ENCODE measurements at regions not wholly inside any gene's neighbourhood (a gene's known extent, or its start where the extent isn't known, plus 50 kb on each side); places are given as distances from the start of the nearest gene placed in this dataset.

- CTCF ChIA-PET: no interaction called here
- FAIRE-seq: no peak
- ATAC-seq: no peak
Measured at GRCh38 chr12:23228101-23228500, 603.1 kb downstream of the ETNK1 start.

DNA sequence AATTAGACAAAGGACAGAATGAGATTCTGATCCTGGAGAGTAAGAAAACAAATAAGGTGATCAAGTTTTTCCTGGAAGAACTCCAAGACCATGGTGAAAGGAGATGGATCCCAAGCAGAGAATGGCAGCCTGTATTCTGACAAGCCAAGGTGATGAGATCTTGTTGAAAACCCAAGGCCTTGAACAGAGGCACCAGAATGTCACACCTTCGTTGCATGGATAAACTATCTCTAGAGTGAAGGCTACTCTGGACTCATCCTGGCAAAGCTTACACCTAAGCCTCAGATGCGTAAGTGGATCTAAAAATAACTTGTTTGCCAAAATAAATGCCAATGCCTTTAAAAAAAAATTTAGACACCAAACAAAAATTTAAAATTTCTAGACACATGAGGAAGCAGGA, 605.9 kb downstream of the ETNK1 start:
- ATAC-seq (no peak), FAIRE-seq (no peak), DNase-seq (ENCODE audit: low read depth in 1 of 2, low spot score in 1 of 2) (no peak)
- POLR2A ChIA-PET: no interaction called here
- Histone ChIP-seq H3K9me3 (no peaks in the 10 kb centered on the region), H3K27ac (no peak overlapping the region), H3K4me1 (no peaks in the 10 kb centered on the region), H3K4me3 (no peak overlapping the region), H3K4me2 (no peak overlapping the region)
- TF ChIP-seq RFX5 (IDR thresholded peaks at IDR 0.05): no peak
- TF ChIP-seq HOXB13 (CRISPR knock-in tag; IDR thresholded peaks at IDR 0.05; ENCODE audit: low read depth): no peak
- no peak for TF ChIP-seq NFE2L2 (conservative IDR thresholded peaks at IDR 0.05; ENCODE audit: low read length)
- TF ChIP-seq CHD4 (IDR thresholded peaks at IDR 0.05; ENCODE audit: borderline replicate concordance): no peak
- TF ChIP-seq NR3C1 (IDR thresholded peaks at IDR 0.05): no peak
- no peak for TF ChIP-seq E2F6 (IDR thresholded peaks at IDR 0.05; ENCODE audit: borderline replicate concordance, low read depth)
- no peak for TF ChIP-seq HOXA7 (CRISPR knock-in tag; IDR thresholded peaks at IDR 0.05)
- CTCF ChIA-PET: no interaction called here
- WGBS (ENCODE audit: missing lambda C conversion rate): 17% methylated on average over 2 of the region's 2 CpGs

More at GRCh38 chr12:23228101-23228500, 603.1 kb downstream of the ETNK1 start:
- Histone ChIP-seq H3K9me3 (no peaks in the 10 kb centered on the region), H3K4me1 (no peaks in the 10 kb centered on the region), H3K4me3 (no peak overlapping the region), H3K27ac (no peak overlapping the region), H3K4me2 (no peak overlapping the region)
- 0% methylated on average over 2 of the region's 2 CpGs for WGBS (ENCODE audit: missing lambda C conversion rate)
- POLR2A ChIA-PET: no interaction called here
- TF ChIP-seq SREBF2 (IDR thresholded peaks at IDR 0.05): no peak
- TF ChIP-seq CHD4 (IDR thresholded peaks at IDR 0.05; ENCODE audit: borderline replicate concordance): no peak
- no peak for TF ChIP-seq NR3C1 (IDR thresholded peaks at IDR 0.05)
- no peak for DNase-seq (ENCODE audit: low read depth in 1 of 2, low spot score in 1 of 2)

GRCh38 chr12:23236066-23236780, 611.3 kb downstream of the ETNK1 start:
- Histone ChIP-seq H3K27ac (no peak overlapping the region), H3K4me1 (no peaks in the 10 kb centered on the region), H3K4me2 (no peak overlapping the region), H3K9me3 (no peaks in the 10 kb centered on the region), H3K4me3 (no peak overlapping the region)
- ChIA-PET POLR2A (no interaction called here), CTCF (interaction anchor here (0.8 kb wide), 1 partner anchor 1542 kb away, joined by 3 read pairs; no protein-coding TSS in a partner anchor)
- WGBS (ENCODE audit: missing lambda C conversion rate): 15% methylated on average over 7 of the region's 7 CpGs
- TF ChIP-seq CHD4 (IDR thresholded peaks at IDR 0.05; ENCODE audit: borderline replicate concordance) (no peak), HES2 (IDR thresholded peaks at IDR 0.05) (no peak), EHMT2 (IDR thresholded peaks at IDR 0.05; ENCODE audit: low read depth) (no peak), FOSB (CRISPR knock-in tag; IDR thresholded peaks at IDR 0.05) (no peak), HOXA7 (CRISPR knock-in tag; IDR thresholded peaks at IDR 0.05) (no peak), MAZ (IDR thresholded peaks at IDR 0.05; ENCODE audit: borderline replicate concordance, low read depth, low read length) (no peak), RCOR1 (IDR thresholded peaks at IDR 0.05; ENCODE audit: low read depth, low read length) (no peak), HOXB13 (CRISPR knock-in tag; IDR thresholded peaks at IDR 0.05; ENCODE audit: low read depth) (no peak), NFE2L2 (conservative IDR thresholded peaks at IDR 0.05; ENCODE audit: low read length) (no peak), RFX5 (IDR thresholded peaks at IDR 0.05) (no peak), TP53 (CRISPR knock-in tag; IDR thresholded peaks at IDR 0.05) (no peak)
- TF ChIP-seq, protein P1, sequence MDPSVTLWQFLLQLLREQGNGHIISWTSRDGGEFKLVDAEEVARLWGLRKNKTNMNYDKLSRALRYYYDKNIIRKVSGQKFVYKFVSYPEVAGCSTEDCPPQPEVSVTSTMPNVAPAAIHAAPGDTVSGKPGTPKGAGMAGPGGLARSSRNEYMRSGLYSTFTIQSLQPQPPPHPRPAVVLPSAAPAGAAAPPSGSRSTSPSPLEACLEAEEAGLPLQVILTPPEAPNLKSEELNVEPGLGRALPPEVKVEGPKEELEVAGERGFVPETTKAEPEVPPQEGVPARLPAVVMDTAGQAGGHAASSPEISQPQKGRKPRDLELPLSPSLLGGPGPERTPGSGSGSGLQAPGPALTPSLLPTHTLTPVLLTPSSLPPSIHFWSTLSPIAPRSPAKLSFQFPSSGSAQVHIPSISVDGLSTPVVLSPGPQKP (IDR thresholded peaks at IDR 0.05; ENCODE audit: low read depth, low read length): no peak
- no peak for ATAC-seq
- no peak for FAIRE-seq
- no peak for DNase-seq (ENCODE audit: low read depth in 1 of 2, low spot score in 1 of 2)

- FAIRE-seq (no peak), DNase-seq (ENCODE audit: low read depth in 1 of 2, low spot score in 1 of 2) (no peak)
- TF ChIP-seq HOXB5 (CRISPR knock-in tag; IDR thresholded peaks at IDR 0.05) (no peak), GATA3 (IDR thresholded peaks at IDR 0.05; ENCODE audit: borderline replicate concordance) (no peak), HMGXB4 (CRISPR knock-in tag; IDR thresholded peaks at IDR 0.05; ENCODE audit: borderline replicate concordance) (no peak), RARB (CRISPR knock-in tag; IDR thresholded peaks at IDR 0.05) (no peak), HOXA7 (CRISPR knock-in tag; IDR thresholded peaks at IDR 0.05) (no peak), RAD21 (conservative IDR thresholded peaks at IDR 0.05 in 1 of 2, IDR thresholded peaks at IDR 0.05 in 1 of 2) (no peak), POLR2AphosphoS2 (conservative IDR thresholded peaks at IDR 0.05; ENCODE audit: low read length) (no peak), MAFK (IDR thresholded peaks at IDR 0.05; ENCODE audit: partially characterized antibody) (no peak), EP300 (IDR thresholded peaks at IDR 0.05) (no peak), CEBPB (IDR thresholded peaks at IDR 0.05) (no peak), RCOR1 (IDR thresholded peaks at IDR 0.05; ENCODE audit: low read depth, low read length) (no peak), ZFP36 (IDR thresholded peaks at IDR 0.05; ENCODE audit: borderline replicate concordance, partially characterized antibody) (no peak)
- TF ChIP-seq, protein P2, sequence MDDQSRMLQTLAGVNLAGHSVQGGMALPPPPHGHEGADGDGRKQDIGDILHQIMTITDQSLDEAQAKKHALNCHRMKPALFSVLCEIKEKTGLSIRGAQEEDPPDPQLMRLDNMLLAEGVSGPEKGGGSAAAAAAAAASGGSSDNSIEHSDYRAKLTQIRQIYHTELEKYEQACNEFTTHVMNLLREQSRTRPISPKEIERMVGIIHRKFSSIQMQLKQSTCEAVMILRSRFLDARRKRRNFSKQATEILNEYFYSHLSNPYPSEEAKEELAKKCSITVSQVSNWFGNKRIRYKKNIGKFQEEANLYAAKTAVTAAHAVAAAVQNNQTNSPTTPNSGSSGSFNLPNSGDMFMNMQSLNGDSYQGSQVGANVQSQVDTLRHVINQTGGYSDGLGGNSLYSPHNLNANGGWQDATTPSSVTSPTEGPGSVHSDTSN (IDR thresholded peaks at IDR 0.05): no peak
Measured at GRCh38 chr12:23236811-23237210, 611.8 kb downstream of the ETNK1 start.

More at GRCh38 chr12:23236811-23237210, 611.8 kb downstream of the ETNK1 start:
- H3K4me3 ChIP-seq: no peak overlapping the region
- ChIA-PET POLR2A (no interaction called here), CTCF (no interaction called here)
- H3K27ac ChIP-seq: no peak overlapping the region
- no peaks in the 10 kb centered on the region for H3K4me1 ChIP-seq
- 43% methylated on average over 1 of the region's 1 CpG for WGBS (ENCODE audit: missing lambda C conversion rate)
- no peaks in the 10 kb centered on the region for H3K9me3 ChIP-seq
- no peak for ATAC-seq
- H3K4me2 ChIP-seq: no peak overlapping the region

Data from A549 (cell line).